CD4-positive, alpha-beta T cell (primary cell): ENCODE measurements at regions not wholly inside any gene's neighbourhood (a gene's known extent, or its start where the extent isn't known, plus 50 kb on each side); places are given as distances from the start of the nearest gene placed in this dataset.

Experiments used
- ATAC-seq: fragments of 200-7000 bp; cut with Tn5 transposase; one replicate; pipeline ENCODE4 v1.10.0; 2022; ENCODE audit warnings: mild to moderate bottlenecking; ENCODE audit not compliant: poor library complexity
- CTCF ChIA-PET: fragments of 350-600 bp; sonication (Branson Sonifier 250); formaldehyde crosslinking; loops from one replicate; lab custom pipeline; 2021; ENCODE audit warnings: antibody characterized with exemption, inconsistent platforms; lab: Charles Lee
- POLR2A ChIA-PET: fragments of 350-600 bp; sonication (Branson Sonifier 250); formaldehyde crosslinking; loops from one replicate; lab custom pipeline; 2021; ENCODE audit warnings: antibody characterized with exemption, inconsistent platforms; lab: Charles Lee
- DNase-seq, 14 experiments: peaks; one replicate each; pipeline ENCODE4 v3.0.0-alpha.2; 2013 to 2020; ENCODE audit warnings: mixed read lengths in 2 of 14
- H3K27ac ChIP-seq, 2 donors: one replicate each; pipeline versions ENCODE4 v1.5.1 to v1.7.0; 2013; ENCODE audit warnings: low read length in 2 of 2, low read depth in 1 of 2, mild to moderate bottlenecking in 1 of 2
- H3K27me3 ChIP-seq, 2 experiments: 1 replicate in 1 of 2; 2 replicates in 1 of 2; pipeline versions ENCODE4 v1.6.1 to v1.7.0; 2013; ENCODE audit warnings: low read length in 2 of 2, control low read depth in 1 of 2, mild to moderate bottlenecking in 1 of 2, moderate library complexity in 1 of 2; ENCODE audit not compliant: insufficient read depth in 2 of 2, control insufficient read depth in 1 of 2
- H3K36me3 ChIP-seq: one replicate; pipeline ENCODE4 v1.6.1; 2013; ENCODE audit warnings: low read length, control low read depth; ENCODE audit not compliant: insufficient read depth
- H3K4me1 ChIP-seq: one replicate; pipeline ENCODE4 v1.6.1; 2013; ENCODE audit warnings: low read length, control low read depth; ENCODE audit not compliant: insufficient read depth
- H3K4me3 ChIP-seq: one replicate; pipeline ENCODE4 v1.5.1; 2013; ENCODE audit warnings: mild to moderate bottlenecking, low read length, moderate library complexity
- H3K9me3 ChIP-seq, 2 experiments: 1 replicate in 1 of 2; 2 replicates in 1 of 2; pipeline versions ENCODE4 v1.6.1 to v1.7.0; 2013; ENCODE audit warnings: low read length in 2 of 2, mild to moderate bottlenecking in 2 of 2, control low read depth in 1 of 2, moderate library complexity in 1 of 2; ENCODE audit not compliant: control insufficient read depth in 1 of 2, insufficient read depth in 1 of 2
- H3K27ac Mint-ChIP-seq: one replicate; pipeline ENCODE4 v1.8.0; 2020; ENCODE audit warnings: mixed read lengths
- H3K27me3 Mint-ChIP-seq: one replicate; pipeline ENCODE4 v1.8.0; 2021; ENCODE audit warnings: mixed read lengths
- H3K36me3 Mint-ChIP-seq: one replicate; pipeline ENCODE4 v1.8.0; 2021; ENCODE audit warnings: low read depth, mixed read lengths
- H3K4me1 Mint-ChIP-seq: one replicate; pipeline ENCODE4 v1.8.0; 2021; ENCODE audit warnings: low read depth, mixed read lengths
- H3K4me3 Mint-ChIP-seq: one replicate; pipeline ENCODE4 v1.8.0; 2020; ENCODE audit warnings: mild to moderate bottlenecking, mixed read lengths
- H3K9me3 Mint-ChIP-seq: one replicate; pipeline ENCODE4 v1.8.0; 2020; ENCODE audit warnings: mixed read lengths
- CTCF ChIP-seq: fragments of 200-600 bp; IDR thresholded peaks from one replicate; pipeline ENCODE4 v1.8.0; 2022; ENCODE audit warnings: antibody characterized with exemption, mild to moderate bottlenecking
- intact Hi-C, 2 experiments: fragments of 100-400 bp; cut with DNase I in 1 of 2; cut with micrococcal nuclease in 1 of 2; formaldehyde crosslinking; loops; one replicate each; pipeline versions ENCODE4 v1.15.1 to v1.9.0; 2023 to 2025; cut with DNase I, micrococcal nuclease

GRCh38 chr16:59601452-59601851, 867.3 kb upstream of the GOT2 start:
- H3K9me3 Mint-ChIP-seq: no peaks in the 10 kb centered on the region
- H3K27me3 Mint-ChIP-seq: no peaks in the 10 kb centered on the region
- no peak for TF ChIP-seq CTCF
- DNase-seq (no peak), ATAC-seq (no peak)
- POLR2A ChIA-PET: no interaction called here
- H3K4me3 Mint-ChIP-seq: no peak overlapping the region
- H3K4me3 ChIP-seq: no peak overlapping the region
- H3K9me3 ChIP-seq: no peaks in the 10 kb centered on the region
- no peaks in the 10 kb centered on the region for H3K36me3 Mint-ChIP-seq
- no peaks in the 10 kb centered on the region for H3K36me3 ChIP-seq
- H3K27me3 ChIP-seq: no peaks in the 10 kb centered on the region
- H3K4me1 Mint-ChIP-seq: no peaks in the 10 kb centered on the region
- no peak overlapping the region for H3K27ac Mint-ChIP-seq
- no peaks in the 10 kb centered on the region for H3K4me1 ChIP-seq
- H3K27ac ChIP-seq: no peak overlapping the region
- intact Hi-C loops: no loop called here
- CTCF ChIA-PET: no interaction called here

GRCh38 chr16:59597269-59597668, 863.2 kb upstream of the GOT2 start:
- no peak overlapping the region for H3K27ac Mint-ChIP-seq
- DNase-seq (no peak), ATAC-seq (no peak)
- H3K4me1 ChIP-seq: no peaks in the 10 kb centered on the region
- intact Hi-C loops: no loop called here
- no peaks in the 10 kb centered on the region for H3K27me3 Mint-ChIP-seq
- no peaks in the 10 kb centered on the region for H3K9me3 Mint-ChIP-seq
- POLR2A ChIA-PET: no interaction called here
- H3K9me3 ChIP-seq: no peaks in the 10 kb centered on the region
- no peaks in the 10 kb centered on the region for H3K36me3 ChIP-seq
- no peaks in the 10 kb centered on the region for H3K27me3 ChIP-seq
- no peaks in the 10 kb centered on the region for H3K36me3 Mint-ChIP-seq
- H3K4me3 ChIP-seq: no peak overlapping the region
- no peaks in the 10 kb centered on the region for H3K4me1 Mint-ChIP-seq
- CTCF ChIA-PET: no interaction called here
- no peak overlapping the region for H3K27ac ChIP-seq
- H3K4me3 Mint-ChIP-seq: no peak overlapping the region
- TF ChIP-seq CTCF: no peak

GRCh38 chr16:59596693-59597092, 862.6 kb upstream of the GOT2 start:
- H3K4me1 Mint-ChIP-seq: no peaks in the 10 kb centered on the region
- no peak for TF ChIP-seq CTCF
- no peaks in the 10 kb centered on the region for H3K9me3 ChIP-seq
- intact Hi-C loops: no loop called here
- no peak for DNase-seq
- H3K4me3 ChIP-seq: no peak overlapping the region
- H3K4me3 Mint-ChIP-seq: no peak overlapping the region
- no peaks in the 10 kb centered on the region for H3K9me3 Mint-ChIP-seq
- H3K27ac ChIP-seq: no peak overlapping the region
- no peak for ATAC-seq
- ChIA-PET CTCF (no interaction called here), POLR2A (no interaction called here)
- H3K36me3 Mint-ChIP-seq: no peaks in the 10 kb centered on the region
- H3K4me1 ChIP-seq: no peaks in the 10 kb centered on the region
- no peaks in the 10 kb centered on the region for H3K27me3 Mint-ChIP-seq
- H3K27me3 ChIP-seq: no peaks in the 10 kb centered on the region
- H3K36me3 ChIP-seq: no peaks in the 10 kb centered on the region
- H3K27ac Mint-ChIP-seq: no peak overlapping the region
